ENCODE measurements at regions not wholly inside any gene's neighbourhood (a gene's known extent, or its start where the extent isn't known, plus 50 kb on each side); places are given as distances from the start of the nearest gene placed in this dataset.

- Histone ChIP-seq H3K36me3 (ENCODE audit: control insufficient read depth, insufficient read depth, low read length) (no peaks in the 10 kb centered on the region), H3K27me3 (ENCODE audit: control insufficient read depth, insufficient read depth, low read length) (no peaks in the 10 kb centered on the region), H3K27ac (ENCODE audit: low read depth, low read length) (no peak overlapping the region), H3K9ac (ENCODE audit: low read length) (no peak overlapping the region), H3K4me1 (ENCODE audit: control insufficient read depth, insufficient read depth, low read length) (no peaks in the 10 kb centered on the region), H3K4me3 (ENCODE audit: low read length) (no peak overlapping the region)
Observed at GRCh38 chr3:177946497-177946896, 589.7 kb upstream of the KCNMB2 start.

GRCh38 chr3:177946936-177947335 lies 589.3 kb upstream of the KCNMB2 start:
- Histone ChIP-seq H3K4me3 (ENCODE audit: low read length) (no peak overlapping the region), H3K4me1 (ENCODE audit: control insufficient read depth, insufficient read depth, low read length) (no peaks in the 10 kb centered on the region), H3K9ac (ENCODE audit: low read length) (no peak overlapping the region), H3K27me3 (ENCODE audit: control insufficient read depth, insufficient read depth, low read length) (no peaks in the 10 kb centered on the region), H3K27ac (ENCODE audit: low read depth, low read length) (no peak overlapping the region), H3K36me3 (ENCODE audit: control insufficient read depth, insufficient read depth, low read length) (no peaks in the 10 kb centered on the region)

GRCh38 chr3:177947901-177948300 lies 588.3 kb upstream of the KCNMB2 start:
- no peaks in the 10 kb centered on the region for H3K4me1 ChIP-seq (ENCODE audit: control insufficient read depth, insufficient read depth, low read length)
- no peaks in the 10 kb centered on the region for H3K36me3 ChIP-seq (ENCODE audit: control insufficient read depth, insufficient read depth, low read length)
- H3K27ac ChIP-seq (ENCODE audit: low read depth, low read length): no peak overlapping the region
- no peaks in the 10 kb centered on the region for H3K27me3 ChIP-seq (ENCODE audit: control insufficient read depth, insufficient read depth, low read length)
- H3K4me3 ChIP-seq (ENCODE audit: low read length): no peak overlapping the region
- H3K9ac ChIP-seq (ENCODE audit: low read length): no peak overlapping the region

GRCh38 chr3:177948716-177949425 lies 587.4 kb upstream of the KCNMB2 start:
- no peaks in the 10 kb centered on the region for H3K27me3 ChIP-seq (ENCODE audit: control insufficient read depth, insufficient read depth, low read length)
- no peak overlapping the region for H3K4me3 ChIP-seq (ENCODE audit: low read length)
- no peaks in the 10 kb centered on the region for H3K4me1 ChIP-seq (ENCODE audit: control insufficient read depth, insufficient read depth, low read length)
- no peak overlapping the region for H3K27ac ChIP-seq (ENCODE audit: low read depth, low read length)
- no peaks in the 10 kb centered on the region for H3K36me3 ChIP-seq (ENCODE audit: control insufficient read depth, insufficient read depth, low read length)
- no peak overlapping the region for H3K9ac ChIP-seq (ENCODE audit: low read length)

GRCh38 chr3:177959188-177959587 lies 577.0 kb upstream of the KCNMB2 start:
- Histone ChIP-seq H3K27ac (ENCODE audit: low read depth, low read length) (no peak overlapping the region), H3K9ac (ENCODE audit: low read length) (no peak overlapping the region), H3K27me3 (ENCODE audit: control insufficient read depth, insufficient read depth, low read length) (no peaks in the 10 kb centered on the region), H3K4me3 (ENCODE audit: low read length) (no peak overlapping the region), H3K4me1 (ENCODE audit: control insufficient read depth, insufficient read depth, low read length) (no peaks in the 10 kb centered on the region), H3K36me3 (ENCODE audit: control insufficient read depth, insufficient read depth, low read length) (no peaks in the 10 kb centered on the region)

- Histone ChIP-seq H3K4me1 (ENCODE audit: control insufficient read depth, insufficient read depth, low read length) (no peaks in the 10 kb centered on the region), H3K27me3 (ENCODE audit: control insufficient read depth, insufficient read depth, low read length) (no peaks in the 10 kb centered on the region), H3K36me3 (ENCODE audit: control insufficient read depth, insufficient read depth, low read length) (no peaks in the 10 kb centered on the region), H3K9ac (ENCODE audit: low read length) (no peak overlapping the region), H3K4me3 (ENCODE audit: low read length) (no peak overlapping the region), H3K27ac (ENCODE audit: low read depth, low read length) (no peak overlapping the region)
Observed at GRCh38 chr3:177960014-177960413, 576.2 kb upstream of the KCNMB2 start.

- H3K36me3 ChIP-seq (ENCODE audit: control insufficient read depth, insufficient read depth, low read length): no peaks in the 10 kb centered on the region
- H3K9ac ChIP-seq (ENCODE audit: low read length): no peak overlapping the region
- H3K27ac ChIP-seq (ENCODE audit: low read depth, low read length): no peak overlapping the region
- H3K27me3 ChIP-seq (ENCODE audit: control insufficient read depth, insufficient read depth, low read length): no peaks in the 10 kb centered on the region
- H3K4me1 ChIP-seq (ENCODE audit: control insufficient read depth, insufficient read depth, low read length): no peaks in the 10 kb centered on the region
- no peak overlapping the region for H3K4me3 ChIP-seq (ENCODE audit: low read length)
Observed at GRCh38 chr3:177960722-177961121, 575.5 kb upstream of the KCNMB2 start.

- Histone ChIP-seq H3K27ac (ENCODE audit: low read depth, low read length) (no peak overlapping the region), H3K36me3 (ENCODE audit: control insufficient read depth, insufficient read depth, low read length) (no peaks in the 10 kb centered on the region), H3K9ac (ENCODE audit: low read length) (no peak overlapping the region), H3K27me3 (ENCODE audit: control insufficient read depth, insufficient read depth, low read length) (no peaks in the 10 kb centered on the region), H3K4me3 (ENCODE audit: low read length) (no peak overlapping the region), H3K4me1 (ENCODE audit: control insufficient read depth, insufficient read depth, low read length) (no peaks in the 10 kb centered on the region)
Observed at GRCh38 chr3:177961784-177962183, 574.5 kb upstream of the KCNMB2 start.

- H3K4me3 ChIP-seq (ENCODE audit: low read length): no peak overlapping the region
- no peaks in the 10 kb centered on the region for H3K27me3 ChIP-seq (ENCODE audit: control insufficient read depth, insufficient read depth, low read length)
- H3K36me3 ChIP-seq (ENCODE audit: control insufficient read depth, insufficient read depth, low read length): no peaks in the 10 kb centered on the region
- no peaks in the 10 kb centered on the region for H3K4me1 ChIP-seq (ENCODE audit: control insufficient read depth, insufficient read depth, low read length)
- H3K27ac ChIP-seq (ENCODE audit: low read depth, low read length): no peak overlapping the region
- H3K9ac ChIP-seq (ENCODE audit: low read length): no peak overlapping the region
Observed at GRCh38 chr3:177966493-177966892, 569.7 kb upstream of the KCNMB2 start.

- H3K36me3 ChIP-seq (ENCODE audit: control insufficient read depth, insufficient read depth, low read length): no peaks in the 10 kb centered on the region
- H3K4me1 ChIP-seq (ENCODE audit: control insufficient read depth, insufficient read depth, low read length): peaks cover 2% of the 10 kb centered on the region
- no peak overlapping the region for H3K27ac ChIP-seq (ENCODE audit: low read depth, low read length)
- no peak overlapping the region for H3K4me3 ChIP-seq (ENCODE audit: low read length)
- no peak overlapping the region for H3K9ac ChIP-seq (ENCODE audit: low read length)
- no peaks in the 10 kb centered on the region for H3K27me3 ChIP-seq (ENCODE audit: control insufficient read depth, insufficient read depth, low read length)
Observed at GRCh38 chr3:177968891-177969290, 567.3 kb upstream of the KCNMB2 start.

GRCh38 chr3:177973241-177973840 lies 562.9 kb upstream of the KCNMB2 start:
- no peak overlapping the region for H3K9ac ChIP-seq (ENCODE audit: low read length)
- H3K36me3 ChIP-seq (ENCODE audit: control insufficient read depth, insufficient read depth, low read length): no peaks in the 10 kb centered on the region
- peaks cover 2% of the 10 kb centered on the region for H3K4me1 ChIP-seq (ENCODE audit: control insufficient read depth, insufficient read depth, low read length)
- H3K4me3 ChIP-seq (ENCODE audit: low read length): no peak overlapping the region
- no peak overlapping the region for H3K27ac ChIP-seq (ENCODE audit: low read depth, low read length)
- H3K27me3 ChIP-seq (ENCODE audit: control insufficient read depth, insufficient read depth, low read length): no peaks in the 10 kb centered on the region

- Histone ChIP-seq H3K4me3 (ENCODE audit: low read length) (no peak overlapping the region), H3K27me3 (ENCODE audit: control insufficient read depth, insufficient read depth, low read length) (no peaks in the 10 kb centered on the region), H3K4me1 (ENCODE audit: control insufficient read depth, insufficient read depth, low read length) (peaks cover 2% of the 10 kb centered on the region), H3K27ac (ENCODE audit: low read depth, low read length) (no peak overlapping the region), H3K9ac (ENCODE audit: low read length) (no peak overlapping the region), H3K36me3 (ENCODE audit: control insufficient read depth, insufficient read depth, low read length) (no peaks in the 10 kb centered on the region)
Observed at GRCh38 chr3:177976241-177976640, 560.0 kb upstream of the KCNMB2 start.

GRCh38 chr3:177976866-177977265 lies 559.4 kb upstream of the KCNMB2 start:
- peaks cover 2% of the 10 kb centered on the region for H3K4me1 ChIP-seq (ENCODE audit: control insufficient read depth, insufficient read depth, low read length)
- no peak overlapping the region for H3K27ac ChIP-seq (ENCODE audit: low read depth, low read length)
- H3K9ac ChIP-seq (ENCODE audit: low read length): no peak overlapping the region
- H3K27me3 ChIP-seq (ENCODE audit: control insufficient read depth, insufficient read depth, low read length): no peaks in the 10 kb centered on the region
- H3K36me3 ChIP-seq (ENCODE audit: control insufficient read depth, insufficient read depth, low read length): no peaks in the 10 kb centered on the region
- H3K4me3 ChIP-seq (ENCODE audit: low read length): no peak overlapping the region

Measured in rectal smooth muscle tissue (tissue), 1 donor.